ENCODE measurements at regions not wholly inside any gene's neighbourhood (a gene's known extent, or its start where the extent isn't known, plus 50 kb on each side); places are given as distances from the start of the nearest gene placed in this dataset.

- TF ChIP-seq CTCF (IDR thresholded peaks at IDR 0.05 in 2 of 3, conservative IDR thresholded peaks at IDR 0.05 in 1 of 3; ENCODE audit: insufficient read depth in 2 of 3, low read depth in 1 of 3, low read length in 3 of 3) (no peak), GTF2F1 (IDR thresholded peaks at IDR 0.05; ENCODE audit: low read depth, low read length) (no peak)
Observed at GRCh38 chr6:4563156-4563555, 213.0 kb upstream of the CDYL start.

All from K562 (cell line).